HG02623 (cell line): ENCODE measurements at regions not wholly inside any gene's neighbourhood (a gene's known extent, or its start where the extent isn't known, plus 50 kb on each side); places are given as distances from the start of the nearest gene placed in this dataset.

Experiments
- ATAC-seq: cut with Tn5 transposase; IDR thresholded peaks from one replicate; pipeline ENCODE4 v1.9.1; 2021; ENCODE audit warnings: moderate library complexity; ENCODE audit not compliant: unreplicated experiment

- ATAC-seq = no peak
These were observed 439.2 kb downstream of the MAFB start for GRCh38 chr20:40249805-40250204.

GRCh38 chr20:40245829-40246228 is 443.2 kb downstream of the MAFB start:
- no peak for ATAC-seq

GRCh38 chr20:40244286-40244685 is 444.8 kb downstream of the MAFB start:
- no peak for ATAC-seq

- no peak for ATAC-seq
These were observed 447.3 kb downstream of the MAFB start for GRCh38 chr20:40241596-40242343.

- ATAC-seq = no peak
These were observed 450.5 kb downstream of the MAFB start for GRCh38 chr20:40238511-40238910.

GRCh38 chr20:40234593-40234992 is 454.4 kb downstream of the MAFB start:
- ATAC-seq = no peak

GRCh38 chr20:40233406-40233805 is 455.6 kb downstream of the MAFB start:
- no peak for ATAC-seq

- no peak for ATAC-seq
These were observed 456.3 kb downstream of the MAFB start for GRCh38 chr20:40232756-40233155.

- no peak for ATAC-seq
These were observed 456.8 kb downstream of the MAFB start for GRCh38 chr20:40232273-40232672.

GRCh38 chr20:40230486-40230885 is 458.6 kb downstream of the MAFB start:
- no peak for ATAC-seq

- ATAC-seq = no peak
These were observed 463.4 kb downstream of the MAFB start for GRCh38 chr20:40225596-40225995.

- no peak for ATAC-seq
These were observed 465.2 kb downstream of the MAFB start for GRCh38 chr20:40223810-40224209.

- no peak for ATAC-seq
These were observed 470.1 kb downstream of the MAFB start for GRCh38 chr20:40218971-40219370.

GRCh38 chr20:40218316-40218969 is 470.6 kb downstream of the MAFB start:
- ATAC-seq = no peak

GRCh38 chr20:40207655-40208054 is 481.4 kb downstream of the MAFB start:
- no peak for ATAC-seq

GRCh38 chr20:40205971-40206370 is 483.1 kb downstream of the MAFB start:
- no peak for ATAC-seq

- ATAC-seq = no peak
These were observed 486.0 kb downstream of the MAFB start for GRCh38 chr20:40203032-40203431.

GRCh38 chr20:40197691-40198090 is 491.3 kb downstream of the MAFB start:
- no peak for ATAC-seq

- ATAC-seq = no peak
These were observed 492.1 kb downstream of the MAFB start for GRCh38 chr20:40196846-40197436.

- ATAC-seq = no peak
These were observed 493.3 kb downstream of the MAFB start for GRCh38 chr20:40195742-40196141.

- no peak for ATAC-seq
These were observed 496.5 kb downstream of the MAFB start for GRCh38 chr20:40192529-40192928.

- ATAC-seq = no peak
These were observed 497.0 kb downstream of the MAFB start for GRCh38 chr20:40192081-40192480.
